Osteocyte (in vitro differentiated cells): ENCODE measurements at regions not wholly inside any gene's neighbourhood (a gene's known extent, or its start where the extent isn't known, plus 50 kb on each side); places are given as distances from the start of the nearest gene placed in this dataset.
"Not testable (repeated sequence)": the region's sequence is repeated elsewhere in the genome, so short reads cannot be mapped to it uniquely, and the experiment has no call there.

ENCODE experiments used
- DNase-seq: peaks from one replicate; pipeline ENCODE4 v3.0.0; 2021; ENCODE audit warnings: mixed read lengths; ENCODE audit not compliant: unreplicated experiment; ENCODE audit errors: extremely low spot score
- H3K27ac Mint-ChIP-seq: one replicate; pipeline ENCODE4 v1.8.0; 2021; ENCODE audit warnings: mild to moderate bottlenecking, mixed read lengths; ENCODE audit not compliant: unreplicated experiment
- H3K27me3 Mint-ChIP-seq: one replicate; pipeline ENCODE4 v1.8.0; 2021; ENCODE audit warnings: mixed read lengths; ENCODE audit not compliant: unreplicated experiment
- H3K36me3 Mint-ChIP-seq: one replicate; pipeline ENCODE4 v1.8.0; 2021; ENCODE audit warnings: mixed read lengths; ENCODE audit not compliant: unreplicated experiment
- H3K4me1 Mint-ChIP-seq: one replicate; pipeline ENCODE4 v1.8.0; 2021; ENCODE audit warnings: mixed read lengths; ENCODE audit not compliant: unreplicated experiment
- H3K4me3 Mint-ChIP-seq: one replicate; pipeline ENCODE4 v1.8.0; 2021; ENCODE audit warnings: mild to moderate bottlenecking, moderate library complexity, mixed read lengths; ENCODE audit not compliant: unreplicated experiment
- H3K9me3 Mint-ChIP-seq: one replicate; pipeline ENCODE4 v1.8.0; 2021; ENCODE audit warnings: mixed read lengths; ENCODE audit not compliant: unreplicated experiment
- CTCF ChIP-seq: fragments of 200-600 bp; sonication (generic); IDR thresholded peaks from 2 replicates; pipeline ENCODE4 v1.5.0; 2021; ENCODE audit warnings: antibody characterized with exemption, mild to moderate bottlenecking, moderate library complexity

- Mint-ChIP-seq H3K9me3 (no peaks in the 10 kb centered on the region), H3K4me3 (no peak overlapping the region), H3K36me3 (no peaks in the 10 kb centered on the region), H3K27ac (peak overlapping the region; percentile 53), H3K4me1 (peaks cover 32% of the 10 kb centered on the region), H3K27me3 (no peaks in the 10 kb centered on the region)
- DNase-seq, result no peak
- TF ChIP-seq CTCF, result no peak
Observed at GRCh38 chr7:142583446-142583845, 165.8 kb upstream of the PRSS1 start.

DNA sequence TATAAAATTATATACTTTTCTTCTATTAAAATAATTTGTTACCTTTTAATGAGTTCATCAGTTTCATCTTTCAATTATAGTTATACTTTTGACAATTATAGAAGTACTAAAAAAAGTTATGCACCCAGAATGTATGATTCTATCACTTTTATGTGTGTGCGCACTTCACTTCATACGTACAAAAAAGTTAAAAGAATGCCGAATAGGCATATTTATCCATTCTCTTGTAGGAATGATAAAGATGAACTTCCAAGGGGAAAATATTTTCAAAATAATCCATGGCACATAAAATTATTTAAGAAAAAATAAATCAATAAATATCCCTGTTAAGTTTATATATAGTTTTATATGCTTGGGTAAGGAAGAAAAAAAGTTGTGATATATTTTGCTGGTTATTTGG, 166.9 kb upstream of the PRSS1 start:
- TF ChIP-seq CTCF, result no peak
- Mint-ChIP-seq H3K4me1 (peaks cover 32% of the 10 kb centered on the region), H3K27me3 (no peaks in the 10 kb centered on the region), H3K27ac (no peak overlapping the region), H3K9me3 (no peaks in the 10 kb centered on the region), H3K4me3 (no peak overlapping the region), H3K36me3 (no peaks in the 10 kb centered on the region)
- DNase-seq, result no peak

- H3K36me3 Mint-ChIP-seq, result no peaks in the 10 kb centered on the region
- TF ChIP-seq CTCF, result no peak
- H3K27ac Mint-ChIP-seq, result no peak overlapping the region
- H3K4me3 Mint-ChIP-seq, result no peak overlapping the region
- DNase-seq, result no peak
- peaks cover 32% of the 10 kb centered on the region for H3K4me1 Mint-ChIP-seq
- H3K27me3 Mint-ChIP-seq, result no peaks in the 10 kb centered on the region
- no peaks in the 10 kb centered on the region for H3K9me3 Mint-ChIP-seq
Observed at GRCh38 chr7:142581341-142581740, 167.9 kb upstream of the PRSS1 start.

DNA sequence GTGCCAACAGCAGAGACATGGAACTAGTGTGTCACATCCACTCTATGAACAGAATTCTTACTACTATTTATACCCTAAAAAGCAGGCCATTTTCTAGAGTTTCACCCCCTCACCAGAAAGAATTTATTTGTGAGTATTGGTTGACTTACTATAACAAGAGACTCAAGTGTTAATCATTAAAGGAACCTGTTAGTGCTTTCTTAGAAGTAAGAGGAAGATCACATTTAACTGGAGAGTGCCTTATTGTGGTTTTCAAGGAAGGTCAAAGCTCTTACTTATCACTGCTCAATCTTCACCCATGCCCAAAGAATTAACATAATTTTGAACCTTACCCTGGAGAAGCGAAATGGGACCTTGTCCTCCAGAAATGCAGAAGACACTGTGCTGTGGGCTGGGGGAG, 169.3 kb upstream of the PRSS1 start:
- Mint-ChIP-seq H3K27ac (no peak overlapping the region), H3K4me3 (no peak overlapping the region), H3K4me1 (peaks cover 31% of the 10 kb centered on the region), H3K9me3 (no peaks in the 10 kb centered on the region), H3K36me3 (no peaks in the 10 kb centered on the region), H3K27me3 (no peaks in the 10 kb centered on the region)
- DNase-seq, result no peak
- no peak for TF ChIP-seq CTCF

DNA sequence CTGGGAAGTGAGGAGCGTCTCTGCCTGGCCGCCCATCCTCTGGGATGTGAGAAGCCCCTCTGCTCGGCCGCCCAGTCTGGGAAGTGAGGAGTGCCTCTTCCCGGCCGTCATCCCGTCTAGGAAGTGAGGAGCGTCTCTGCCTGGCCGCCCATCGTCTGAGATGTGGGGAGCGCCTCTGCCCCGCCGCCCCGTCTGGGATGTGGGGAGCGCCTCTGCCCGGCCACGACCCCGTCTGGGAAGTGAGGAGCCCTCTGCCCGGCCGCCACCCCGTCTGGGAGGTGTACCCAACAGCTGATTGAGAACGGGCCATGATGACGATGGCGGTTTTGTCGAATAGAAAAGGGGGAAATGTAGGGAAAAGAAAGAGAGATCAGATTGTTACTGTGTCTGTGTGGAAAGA, 173.9 kb upstream of the PRSS1 start:
- H3K36me3 Mint-ChIP-seq, H3K4me1 Mint-ChIP-seq, DNase-seq, H3K27ac Mint-ChIP-seq, H3K27me3 Mint-ChIP-seq, H3K4me3 Mint-ChIP-seq: not testable (repeated sequence)
- H3K9me3 Mint-ChIP-seq, result peaks cover 16% of the 10 kb centered on the region

DNA sequence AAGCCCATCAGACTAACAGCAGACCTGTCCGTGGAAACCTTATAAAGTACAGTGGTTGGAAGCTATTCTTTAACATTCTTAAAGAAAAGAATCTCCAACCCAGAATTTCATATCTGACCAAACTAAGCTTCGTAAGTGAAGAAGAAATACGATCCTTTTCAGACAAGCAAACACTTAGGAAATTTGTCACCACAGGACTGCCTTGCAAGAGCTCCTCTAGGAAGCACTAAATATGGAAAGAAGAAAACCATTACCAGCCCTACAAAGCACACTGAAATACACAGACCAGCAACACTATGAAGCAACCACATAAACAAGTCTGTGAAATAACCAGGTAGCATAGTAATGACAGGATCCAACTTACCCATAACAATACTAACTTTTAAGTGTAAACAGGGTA, 177.7 kb upstream of the PRSS1 start:
- peaks cover 21% of the 10 kb centered on the region for H3K4me1 Mint-ChIP-seq
- H3K9me3 Mint-ChIP-seq, result peaks cover 16% of the 10 kb centered on the region
- H3K4me3 Mint-ChIP-seq, result no peak overlapping the region
- no peak for TF ChIP-seq CTCF
- H3K27ac Mint-ChIP-seq, result no peak overlapping the region
- no peaks in the 10 kb centered on the region for H3K27me3 Mint-ChIP-seq
- DNase-seq, result no peak
- peaks cover 2% of the 10 kb centered on the region for H3K36me3 Mint-ChIP-seq
